NCI-H524 (cell line): ENCODE measurements at regions not wholly inside any gene's neighbourhood (a gene's known extent, or its start where the extent isn't known, plus 50 kb on each side); places are given as distances from the start of the nearest gene placed in this dataset.

ENCODE experiments used
- DNase-seq, 2 experiments: peaks; one replicate each; lab custom pipeline; 2025; lab: John Stamatoyannopoulos, UW

GRCh38 chr14:25756876-25757275 is 706.9 kb upstream of the STXBP6 start:
- DNase-seq = no peak

GRCh38 chr14:25753130-25753529 is 703.2 kb upstream of the STXBP6 start:
- DNase-seq = no peak

- no peak for DNase-seq
These were observed 700.5 kb upstream of the STXBP6 start for GRCh38 chr14:25750436-25750835.
